Hepatocyte (in vitro differentiated cells): ENCODE measurements at regions not wholly inside any gene's neighbourhood (a gene's known extent, or its start where the extent isn't known, plus 50 kb on each side); places are given as distances from the start of the nearest gene placed in this dataset.
"Not testable (repeated sequence)": the region's sequence is repeated elsewhere in the genome, so short reads cannot be mapped to it uniquely, and the experiment has no call there.

Experiments used
- DNase-seq: peaks from one replicate; pipeline ENCODE4 v3.0.0-alpha.2; 2016; ENCODE audit warnings: low spot score
- H2AFZ ChIP-seq: fragments of 200-600 bp; sonication (generic); 2 replicates; pipeline ENCODE4 v1.6.0; 2016; ENCODE audit warnings: antibody characterized with exemption, mild to moderate bottlenecking
- H3K27ac ChIP-seq: fragments of 200-600 bp; sonication (generic); 2 replicates; pipeline ENCODE4 v1.5.1; 2016; ENCODE audit warnings: mild to moderate bottlenecking
- H3K27me3 ChIP-seq: fragments of 200-600 bp; sonication (generic); 2 replicates; pipeline ENCODE4 v1.6.1; 2016
- H3K36me3 ChIP-seq: fragments of 200-600 bp; sonication (generic); replicated peaks from 2 replicates; pipeline ENCODE4 v1.5.1; 2016; ENCODE audit warnings: low read depth; ENCODE audit not compliant: insufficient read depth
- H3K4me1 ChIP-seq: fragments of 200-600 bp; sonication (generic); 2 replicates; pipeline ENCODE4 v1.5.1; 2016; ENCODE audit warnings: mild to moderate bottlenecking, moderate library complexity; ENCODE audit not compliant: insufficient read depth
- H3K4me2 ChIP-seq: fragments of 200-600 bp; sonication (generic); 2 replicates; pipeline ENCODE4 v1.6.0; 2016
- H3K4me3 ChIP-seq: fragments of 200-600 bp; sonication (generic); 2 replicates; pipeline ENCODE4 v1.5.1; 2016; ENCODE audit warnings: mild to moderate bottlenecking
- H3K79me2 ChIP-seq: fragments of 200-600 bp; sonication (generic); 2 replicates; pipeline ENCODE4 v1.6.0; 2017; ENCODE audit warnings: mild to moderate bottlenecking
- H3K9me2 ChIP-seq: fragments of 200-600 bp; sonication (generic); replicated peaks from 2 replicates; pipeline ENCODE4 v1.6.0; 2017; ENCODE audit warnings: mild to moderate bottlenecking; ENCODE audit not compliant: insufficient read depth
- H3K9me3 ChIP-seq: fragments of 200-600 bp; sonication (generic); 2 replicates; pipeline ENCODE4 v1.5.1; 2016; ENCODE audit warnings: low read depth, mild to moderate bottlenecking
- H4K20me1 ChIP-seq: fragments of 200-600 bp; sonication (generic); 2 replicates; pipeline ENCODE4 v1.6.0; 2016; ENCODE audit warnings: mild to moderate bottlenecking; ENCODE audit not compliant: insufficient read depth, poor library complexity, severe bottlenecking
- CTCF ChIP-seq: fragments of 200-600 bp; sonication (generic); IDR thresholded peaks from 2 replicates; pipeline ENCODE4 v1.5.1; 2016; ENCODE audit warnings: antibody characterized with exemption, mild to moderate bottlenecking; ENCODE audit not compliant: poor library complexity
- EZH2 ChIP-seq: fragments of 200-600 bp; sonication (generic); IDR thresholded peaks from 2 replicates; pipeline ENCODE4 v1.6.1; 2016; ENCODE audit warnings: antibody characterized with exemption, mild to moderate bottlenecking, borderline replicate concordance
- EZH2phosphoT487 ChIP-seq: fragments of 200-600 bp; sonication (generic); IDR thresholded peaks from one replicate; pipeline ENCODE4 v1.6.1; 2018; ENCODE audit warnings: antibody characterized with exemption, mild to moderate bottlenecking, low read depth, moderate library complexity; ENCODE audit not compliant: unreplicated experiment, severe bottlenecking
- WGBS: methylation state at CpG from one replicate; pipeline ENCODE4 v1.1.6; 2016; ENCODE audit warnings: low lambda C conversion rate; ENCODE audit errors: missing lambda C conversion rate; 5-methylcytosine and 5-hydroxymethylcytosine counted together

- WGBS: 85% methylated on average over 2 of the region's 2 CpGs
- H3K4me3 ChIP-seq: no peak overlapping the region
- H3K9me3 ChIP-seq: no peaks in the 10 kb centered on the region
Measured at GRCh38 chr1:242673652-242674051, 149.2 kb upstream of the PLD5 start.

GRCh38 chr1:242673165-242673564 is 148.7 kb upstream of the PLD5 start:
- not testable (repeated sequence) for H4K20me1 ChIP-seq, H3K4me1 ChIP-seq, H3K4me3 ChIP-seq, H3K36me3 ChIP-seq, H3K27me3 ChIP-seq, H3K79me2 ChIP-seq, H3K9me2 ChIP-seq, H2AFZ ChIP-seq, H3K4me2 ChIP-seq, H3K27ac ChIP-seq, DNase-seq, H3K9me3 ChIP-seq
- 90% methylated on average over 4 of the region's 4 CpGs for WGBS

More at GRCh38 chr1:242673652-242674051, 149.2 kb upstream of the PLD5 start:
- H3K4me2 ChIP-seq: no peak overlapping the region
- H3K79me2 ChIP-seq: no peaks in the 10 kb centered on the region
- no peaks in the 10 kb centered on the region for H3K27me3 ChIP-seq
- TF ChIP-seq CTCF: no peak
- no peaks in the 10 kb centered on the region for H3K9me2 ChIP-seq
- no peaks in the 10 kb centered on the region for H4K20me1 ChIP-seq
- H2AFZ ChIP-seq: no peak overlapping the region
- no peaks in the 10 kb centered on the region for H3K36me3 ChIP-seq
- no peak for DNase-seq
- H3K27ac ChIP-seq: no peak overlapping the region
- H3K4me1 ChIP-seq: no peaks in the 10 kb centered on the region

GRCh38 chr1:242670019-242670418 is 145.5 kb upstream of the PLD5 start:
- WGBS: 21% methylated on average over 2 of the region's 2 CpGs
- H2AFZ ChIP-seq: no peak overlapping the region
- H3K4me3 ChIP-seq: no peak overlapping the region
- no peak for DNase-seq
- no peaks in the 10 kb centered on the region for H3K36me3 ChIP-seq
- H3K9me2 ChIP-seq: no peaks in the 10 kb centered on the region
- no peak overlapping the region for H3K4me2 ChIP-seq
- no peaks in the 10 kb centered on the region for H3K27me3 ChIP-seq
- H3K79me2 ChIP-seq: no peaks in the 10 kb centered on the region
- TF ChIP-seq EZH2phosphoT487 (no peak), CTCF (no peak), EZH2 (no peak)
- H3K4me1 ChIP-seq: no peaks in the 10 kb centered on the region
- H3K9me3 ChIP-seq: no peaks in the 10 kb centered on the region
- no peaks in the 10 kb centered on the region for H4K20me1 ChIP-seq
- no peak overlapping the region for H3K27ac ChIP-seq

- no peak overlapping the region for H3K4me3 ChIP-seq
- H3K27ac ChIP-seq: no peak overlapping the region
- no peaks in the 10 kb centered on the region for H3K9me2 ChIP-seq
- DNase-seq: no peak
- 95% methylated on average over 4 of the region's 4 CpGs for WGBS
- H3K4me1 ChIP-seq: no peaks in the 10 kb centered on the region
- no peaks in the 10 kb centered on the region for H3K9me3 ChIP-seq
- no peak overlapping the region for H3K4me2 ChIP-seq
- no peaks in the 10 kb centered on the region for H3K79me2 ChIP-seq
- no peaks in the 10 kb centered on the region for H4K20me1 ChIP-seq
- TF ChIP-seq CTCF: no peak
- no peak for TF ChIP-seq EZH2
- no peak for TF ChIP-seq EZH2phosphoT487
- no peaks in the 10 kb centered on the region for H3K36me3 ChIP-seq
- no peaks in the 10 kb centered on the region for H3K27me3 ChIP-seq
- H2AFZ ChIP-seq: no peak overlapping the region
Measured at GRCh38 chr1:242662886-242663285, 138.4 kb upstream of the PLD5 start.

GRCh38 chr1:242653772-242654171 is 129.3 kb upstream of the PLD5 start:
- H3K79me2 ChIP-seq: not testable (repeated sequence)

More at GRCh38 chr1:242653772-242654171, 129.3 kb upstream of the PLD5 start:
- not testable (repeated sequence) for H3K9me2 ChIP-seq, H3K27ac ChIP-seq, H3K9me3 ChIP-seq, H2AFZ ChIP-seq, H3K4me1 ChIP-seq, H3K4me3 ChIP-seq, H3K4me2 ChIP-seq, H3K36me3 ChIP-seq, H3K27me3 ChIP-seq, DNase-seq, H4K20me1 ChIP-seq
